Mucosa of rectum (tissue), 2 donors: ENCODE measurements at regions not wholly inside any gene's neighbourhood (a gene's known extent, or its start where the extent isn't known, plus 50 kb on each side); places are given as distances from the start of the nearest gene placed in this dataset.
"Not testable (repeated sequence)": the region's sequence is repeated elsewhere in the genome, so short reads cannot be mapped to it uniquely, and the experiment has no call there.

Experiments used
- H3K27ac ChIP-seq, 2 donors: one replicate each; pipeline ENCODE4 v1.7.0; 2013; ENCODE audit warnings: inconsistent platforms in 2 of 2, low read depth in 2 of 2, low read length in 2 of 2
- H3K27me3 ChIP-seq, 2 donors: one replicate each; pipeline ENCODE4 v1.7.0; 2013; ENCODE audit warnings: low read length in 2 of 2; ENCODE audit not compliant: control insufficient read depth in 2 of 2, insufficient read depth in 2 of 2
- H3K36me3 ChIP-seq, 2 donors: one replicate each; pipeline ENCODE4 v1.7.0; 2013; ENCODE audit warnings: low read length in 2 of 2; ENCODE audit not compliant: control insufficient read depth in 2 of 2, insufficient read depth in 2 of 2
- H3K4me1 ChIP-seq, 2 donors: one replicate each; pipeline ENCODE4 v1.7.0; 2013; ENCODE audit warnings: low read length in 2 of 2, mild to moderate bottlenecking in 1 of 2; ENCODE audit not compliant: control insufficient read depth in 2 of 2, insufficient read depth in 2 of 2
- H3K4me3 ChIP-seq, 2 donors: one replicate each; pipeline ENCODE4 v1.7.0; 2013; ENCODE audit warnings: low read length in 2 of 2
- H3K9ac ChIP-seq, 2 donors: one replicate each; pipeline ENCODE4 v1.7.0; 2013; ENCODE audit warnings: low read length in 2 of 2, low read depth in 1 of 2, mild to moderate bottlenecking in 1 of 2
- H3K9me3 ChIP-seq, 2 donors: one replicate each; pipeline ENCODE4 v1.7.0; 2013; ENCODE audit warnings: low read length in 2 of 2; ENCODE audit not compliant: control insufficient read depth in 2 of 2
- donor health status: healthy.
- donor health status: Normal muscosa, but diverticular disease.

- H3K9me3 ChIP-seq: no peaks in the 10 kb centered on the region
- H3K27ac ChIP-seq: no peak overlapping the region
- H3K36me3 ChIP-seq: no peaks in the 10 kb centered on the region
- no peak overlapping the region for H3K4me3 ChIP-seq
- no peaks in the 10 kb centered on the region for H3K4me1 ChIP-seq
- H3K27me3 ChIP-seq: no peaks in the 10 kb centered on the region
- no peak overlapping the region for H3K9ac ChIP-seq
Observed at GRCh38 chr17:53470626-53471025, 352.1 kb upstream of the KIF2B start.

- Histone ChIP-seq H3K36me3 (no peaks in the 10 kb centered on the region), H3K4me1 (no peaks in the 10 kb centered on the region), H3K9ac (no peak overlapping the region), H3K4me3 (no peak overlapping the region), H3K27me3 (no peaks in the 10 kb centered on the region), H3K9me3 (no peaks in the 10 kb centered on the region), H3K27ac (no peak overlapping the region)
Observed at GRCh38 chr17:53466733-53467132, 356.0 kb upstream of the KIF2B start.

GRCh38 chr17:53464396-53464795, 358.3 kb upstream of the KIF2B start:
- not testable (repeated sequence) for H3K4me3 ChIP-seq, H3K27ac ChIP-seq, H3K36me3 ChIP-seq, H3K9me3 ChIP-seq, H3K9ac ChIP-seq, H3K27me3 ChIP-seq, H3K4me1 ChIP-seq

- no peaks in the 10 kb centered on the region for H3K4me1 ChIP-seq
- no peak overlapping the region for H3K9ac ChIP-seq
- H3K9me3 ChIP-seq: no peaks in the 10 kb centered on the region
- no peaks in the 10 kb centered on the region for H3K27me3 ChIP-seq
- H3K4me3 ChIP-seq: no peak overlapping the region
- H3K36me3 ChIP-seq: no peaks in the 10 kb centered on the region
- H3K27ac ChIP-seq: no peak overlapping the region
Observed at GRCh38 chr17:53463363-53463762, 359.4 kb upstream of the KIF2B start.

GRCh38 chr17:53462393-53462811, 360.3 kb upstream of the KIF2B start:
- Histone ChIP-seq H3K27me3 (no peaks in the 10 kb centered on the region), H3K27ac (no peak overlapping the region), H3K4me3 (no peak overlapping the region)

GRCh38 chr17:53455943-53456342, 366.8 kb upstream of the KIF2B start:
- H3K27ac ChIP-seq, H3K9me3 ChIP-seq, H3K4me3 ChIP-seq, H3K4me1 ChIP-seq, H3K36me3 ChIP-seq, H3K9ac ChIP-seq, H3K27me3 ChIP-seq: not testable (repeated sequence)

More at GRCh38 chr17:53462393-53462811, 360.3 kb upstream of the KIF2B start:
- Histone ChIP-seq H3K9me3 (no peaks in the 10 kb centered on the region), H3K36me3 (no peaks in the 10 kb centered on the region), H3K9ac (no peak overlapping the region), H3K4me1 (no peaks in the 10 kb centered on the region)

GRCh38 chr17:53454337-53454736, 368.4 kb upstream of the KIF2B start:
- H3K9me3 ChIP-seq: no peaks in the 10 kb centered on the region
- no peaks in the 10 kb centered on the region for H3K27me3 ChIP-seq

GRCh38 chr17:53449324-53449723, 373.4 kb upstream of the KIF2B start:
- Histone ChIP-seq H3K4me1 (no peaks in the 10 kb centered on the region), H3K9me3 (no peaks in the 10 kb centered on the region), H3K9ac (no peak overlapping the region), H3K27ac (no peak overlapping the region), H3K4me3 (no peak overlapping the region), H3K27me3 (no peaks in the 10 kb centered on the region), H3K36me3 (no peaks in the 10 kb centered on the region)

More at GRCh38 chr17:53454337-53454736, 368.4 kb upstream of the KIF2B start:
- Histone ChIP-seq H3K4me1 (no peaks in the 10 kb centered on the region), H3K9ac (no peak overlapping the region), H3K36me3 (no peaks in the 10 kb centered on the region), H3K4me3 (no peak overlapping the region), H3K27ac (no peak overlapping the region)

- Histone ChIP-seq H3K4me3 (no peak overlapping the region), H3K4me1 (no peaks in the 10 kb centered on the region), H3K27ac (no peak overlapping the region), H3K36me3 (no peaks in the 10 kb centered on the region), H3K9ac (no peak overlapping the region), H3K9me3 (no peaks in the 10 kb centered on the region), H3K27me3 (no peaks in the 10 kb centered on the region)
Observed at GRCh38 chr17:53428913-53429312, 393.8 kb upstream of the KIF2B start.

- Histone ChIP-seq H3K36me3 (no peaks in the 10 kb centered on the region), H3K9me3 (no peaks in the 10 kb centered on the region), H3K9ac (no peak overlapping the region), H3K27me3 (no peaks in the 10 kb centered on the region), H3K4me3 (no peak overlapping the region), H3K4me1 (no peaks in the 10 kb centered on the region), H3K27ac (no peak overlapping the region)
Observed at GRCh38 chr17:53426505-53426904, 396.2 kb upstream of the KIF2B start.

GRCh38 chr17:53420035-53420641, 402.6 kb upstream of the KIF2B start:
- Histone ChIP-seq H3K36me3 (no peaks in the 10 kb centered on the region), H3K27ac (no peak overlapping the region), H3K9me3 (no peaks in the 10 kb centered on the region), H3K27me3 (no peaks in the 10 kb centered on the region), H3K4me3 (no peak overlapping the region), H3K9ac (no peak overlapping the region), H3K4me1 (no peaks in the 10 kb centered on the region)
